Ovary (tissue), 3 donors: ENCODE measurements at regions not wholly inside any gene's neighbourhood (a gene's known extent, or its start where the extent isn't known, plus 50 kb on each side); places are given as distances from the start of the nearest gene placed in this dataset.

ENCODE experiments used
- POLR2A ChIP-seq: fragments of 450-650 bp; IDR thresholded peaks from one replicate; pipeline ENCODE4 v1.6.1; 2017; ENCODE audit warnings: antibody characterized with exemption, mild to moderate bottlenecking, moderate library complexity
- TF ChIP-seq, protein P1 (sequence below), 3 donors: fragments of 450-650 bp in 2 of 3; fragments of 200-600 bp in 1 of 3; IDR thresholded peaks; one replicate each; pipeline versions ENCODE4 v1.5.1 to v1.8.0; 2016 to 2022; ENCODE audit warnings: antibody characterized with exemption in 3 of 3, mild to moderate bottlenecking in 1 of 3
- donor health status: DM: no; HTN: no; CAD: no.

DNA sequence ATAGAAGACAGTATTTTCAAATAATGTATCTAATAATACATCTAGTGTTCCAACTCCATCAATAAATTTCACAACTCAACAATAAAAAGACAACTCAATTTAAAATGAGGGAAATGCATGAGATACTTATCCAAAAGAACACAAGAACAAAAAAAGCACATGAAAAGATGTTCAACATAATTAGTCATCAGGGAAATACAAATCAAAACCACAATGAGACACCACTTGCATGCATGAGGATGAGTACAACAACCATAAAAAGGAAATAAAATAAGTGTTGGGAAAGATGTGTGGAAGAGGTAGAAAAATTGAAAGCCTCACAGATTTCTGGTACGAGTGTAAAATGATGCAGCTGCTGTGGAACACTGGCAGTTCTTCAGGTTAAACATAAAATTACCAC lies 111.6 kb upstream of the PTPRZ1 start:
- TF ChIP-seq, protein P1, sequence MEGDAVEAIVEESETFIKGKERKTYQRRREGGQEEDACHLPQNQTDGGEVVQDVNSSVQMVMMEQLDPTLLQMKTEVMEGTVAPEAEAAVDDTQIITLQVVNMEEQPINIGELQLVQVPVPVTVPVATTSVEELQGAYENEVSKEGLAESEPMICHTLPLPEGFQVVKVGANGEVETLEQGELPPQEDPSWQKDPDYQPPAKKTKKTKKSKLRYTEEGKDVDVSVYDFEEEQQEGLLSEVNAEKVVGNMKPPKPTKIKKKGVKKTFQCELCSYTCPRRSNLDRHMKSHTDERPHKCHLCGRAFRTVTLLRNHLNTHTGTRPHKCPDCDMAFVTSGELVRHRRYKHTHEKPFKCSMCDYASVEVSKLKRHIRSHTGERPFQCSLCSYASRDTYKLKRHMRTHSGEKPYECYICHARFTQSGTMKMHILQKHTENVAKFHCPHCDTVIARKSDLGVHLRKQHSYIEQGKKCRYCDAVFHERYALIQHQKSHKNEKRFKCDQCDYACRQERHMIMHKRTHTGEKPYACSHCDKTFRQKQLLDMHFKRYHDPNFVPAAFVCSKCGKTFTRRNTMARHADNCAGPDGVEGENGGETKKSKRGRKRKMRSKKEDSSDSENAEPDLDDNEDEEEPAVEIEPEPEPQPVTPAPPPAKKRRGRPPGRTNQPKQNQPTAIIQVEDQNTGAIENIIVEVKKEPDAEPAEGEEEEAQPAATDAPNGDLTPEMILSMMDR (IDR thresholded peaks at IDR 0.05), result no peak
- no peak for TF ChIP-seq POLR2A
